ENCODE measurements at regions not wholly inside any gene's neighbourhood (a gene's known extent, or its start where the extent isn't known, plus 50 kb on each side); places are given as distances from the start of the nearest gene placed in this dataset.

- TF ChIP-seq, protein P1, sequence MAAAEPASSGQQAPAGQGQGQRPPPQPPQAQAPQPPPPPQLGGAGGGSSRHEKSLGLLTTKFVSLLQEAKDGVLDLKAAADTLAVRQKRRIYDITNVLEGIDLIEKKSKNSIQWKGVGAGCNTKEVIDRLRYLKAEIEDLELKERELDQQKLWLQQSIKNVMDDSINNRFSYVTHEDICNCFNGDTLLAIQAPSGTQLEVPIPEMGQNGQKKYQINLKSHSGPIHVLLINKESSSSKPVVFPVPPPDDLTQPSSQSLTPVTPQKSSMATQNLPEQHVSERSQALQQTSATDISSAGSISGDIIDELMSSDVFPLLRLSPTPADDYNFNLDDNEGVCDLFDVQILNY (CRISPR knock-in tag; IDR thresholded peaks at IDR 0.05), result no peak
- TF ChIP-seq, protein P2, sequence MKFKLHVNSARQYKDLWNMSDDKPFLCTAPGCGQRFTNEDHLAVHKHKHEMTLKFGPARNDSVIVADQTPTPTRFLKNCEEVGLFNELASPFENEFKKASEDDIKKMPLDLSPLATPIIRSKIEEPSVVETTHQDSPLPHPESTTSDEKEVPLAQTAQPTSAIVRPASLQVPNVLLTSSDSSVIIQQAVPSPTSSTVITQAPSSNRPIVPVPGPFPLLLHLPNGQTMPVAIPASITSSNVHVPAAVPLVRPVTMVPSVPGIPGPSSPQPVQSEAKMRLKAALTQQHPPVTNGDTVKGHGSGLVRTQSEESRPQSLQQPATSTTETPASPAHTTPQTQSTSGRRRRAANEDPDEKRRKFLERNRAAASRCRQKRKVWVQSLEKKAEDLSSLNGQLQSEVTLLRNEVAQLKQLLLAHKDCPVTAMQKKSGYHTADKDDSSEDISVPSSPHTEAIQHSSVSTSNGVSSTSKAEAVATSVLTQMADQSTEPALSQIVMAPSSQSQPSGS (CRISPR knock-in tag; IDR thresholded peaks at IDR 0.05; ENCODE audit: borderline replicate concordance, low read depth), result no peak
Measured at GRCh38 chr3:186461141-186461540, 83.0 kb downstream of the CRYGS start (continued).

DNA sequence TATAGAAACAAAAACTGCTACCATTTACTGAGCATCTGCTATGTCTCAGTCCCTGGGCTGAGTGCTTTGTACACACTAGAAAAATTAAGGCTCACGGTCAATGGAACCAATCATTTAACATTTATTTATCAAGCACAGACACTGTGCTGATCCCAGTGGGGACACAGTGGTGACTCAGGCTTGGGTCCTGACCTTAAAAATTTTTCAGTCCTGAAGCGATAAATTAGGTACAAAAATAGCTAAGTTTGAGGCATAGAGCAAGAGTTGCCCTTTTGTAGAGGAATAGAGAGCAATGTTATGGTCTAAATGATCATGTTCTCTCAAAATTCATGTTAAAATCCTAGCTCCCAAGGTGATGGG lies 85.1 kb downstream of the CRYGS start:
- Mint-ChIP-seq H3K27me3 (ENCODE audit: low read depth) (no peaks in the 10 kb centered on the region), H3K27ac (no peak overlapping the region), H3K9me3 (no peaks in the 10 kb centered on the region), H3K36me3 (no peaks in the 10 kb centered on the region), H3K4me1 (peaks cover 4% of the 10 kb centered on the region; the same call in 1 of the 2 replicates), H3K4me3 (no peak overlapping the region)
- CTCF ChIA-PET, result interaction anchor here (1.1 kb wide), 1 partner anchor 197 kb away, joined by 3 read pairs; no protein-coding TSS in a partner anchor
- no peak for TF ChIP-seq ZNF317 (CRISPR knock-in tag; IDR thresholded peaks at IDR 0.05; ENCODE audit: borderline replicate concordance, low read depth)
- TF ChIP-seq ZNF232 (CRISPR knock-in tag; IDR thresholded peaks at IDR 0.05), result no peak
- no peak for TF ChIP-seq JAZF1 (CRISPR knock-in tag; IDR thresholded peaks at IDR 0.05)
- no peak for TF ChIP-seq TP53 (CRISPR knock-in tag; IDR thresholded peaks at IDR 0.05)
- no peak for TF ChIP-seq CTCF (IDR thresholded peaks at IDR 0.05)
- TF ChIP-seq ZNF512 (CRISPR knock-in tag; IDR thresholded peaks at IDR 0.05; ENCODE audit: borderline replicate concordance), result no peak
- TF ChIP-seq RORB (CRISPR knock-in tag; IDR thresholded peaks at IDR 0.05), result no peak
- no peak for TF ChIP-seq ZNF532 (CRISPR knock-in tag; IDR thresholded peaks at IDR 0.05; ENCODE audit: borderline replicate concordance)
- TF ChIP-seq SOX15 (CRISPR knock-in tag; IDR thresholded peaks at IDR 0.05), result no peak
- POLR2A ChIA-PET, result no interaction called here
- no peak for DNase-seq (ENCODE audit: low spot score)
- ATAC-seq, result no peak

- Mint-ChIP-seq H3K27me3 (ENCODE audit: low read depth) (no peaks in the 10 kb centered on the region), H3K4me3 (no peak overlapping the region), H3K4me1 (peaks cover 4% of the 10 kb centered on the region; the same call in 1 of the 2 replicates), H3K36me3 (no peaks in the 10 kb centered on the region), H3K27ac (no peak overlapping the region), H3K9me3 (no peaks in the 10 kb centered on the region)
- DNase-seq (ENCODE audit: low spot score), result no peak
- POLR2A ChIA-PET, result interaction anchor here (0.6 kb wide), 1 partner anchor 325 kb away, joined by 4 read pairs; the partner anchor contains the start of gene EIF4A2
- CTCF ChIA-PET, result interaction anchor here (1.1 kb wide), 1 partner anchor 197 kb away, joined by 3 read pairs; no protein-coding TSS in a partner anchor
- no peak for ATAC-seq
- TF ChIP-seq, protein P3, sequence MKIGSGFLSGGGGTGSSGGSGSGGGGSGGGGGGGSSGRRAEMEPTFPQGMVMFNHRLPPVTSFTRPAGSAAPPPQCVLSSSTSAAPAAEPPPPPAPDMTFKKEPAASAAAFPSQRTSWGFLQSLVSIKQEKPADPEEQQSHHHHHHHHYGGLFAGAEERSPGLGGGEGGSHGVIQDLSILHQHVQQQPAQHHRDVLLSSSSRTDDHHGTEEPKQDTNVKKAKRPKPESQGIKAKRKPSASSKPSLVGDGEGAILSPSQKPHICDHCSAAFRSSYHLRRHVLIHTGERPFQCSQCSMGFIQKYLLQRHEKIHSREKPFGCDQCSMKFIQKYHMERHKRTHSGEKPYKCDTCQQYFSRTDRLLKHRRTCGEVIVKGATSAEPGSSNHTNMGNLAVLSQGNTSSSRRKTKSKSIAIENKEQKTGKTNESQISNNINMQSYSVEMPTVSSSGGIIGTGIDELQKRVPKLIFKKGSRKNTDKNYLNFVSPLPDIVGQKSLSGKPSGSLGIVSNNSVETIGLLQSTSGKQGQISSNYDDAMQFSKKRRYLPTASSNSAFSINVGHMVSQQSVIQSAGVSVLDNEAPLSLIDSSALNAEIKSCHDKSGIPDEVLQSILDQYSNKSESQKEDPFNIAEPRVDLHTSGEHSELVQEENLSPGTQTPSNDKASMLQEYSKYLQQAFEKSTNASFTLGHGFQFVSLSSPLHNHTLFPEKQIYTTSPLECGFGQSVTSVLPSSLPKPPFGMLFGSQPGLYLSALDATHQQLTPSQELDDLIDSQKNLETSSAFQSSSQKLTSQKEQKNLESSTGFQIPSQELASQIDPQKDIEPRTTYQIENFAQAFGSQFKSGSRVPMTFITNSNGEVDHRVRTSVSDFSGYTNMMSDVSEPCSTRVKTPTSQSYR (CRISPR knock-in tag; IDR thresholded peaks at IDR 0.05), result no peak
- TF ChIP-seq ZNF396 (CRISPR knock-in tag; IDR thresholded peaks at IDR 0.05; ENCODE audit: borderline replicate concordance), result no peak
- no peak for TF ChIP-seq TEAD1 (CRISPR knock-in tag; IDR thresholded peaks at IDR 0.05)
- no peak for TF ChIP-seq CREB1 (CRISPR knock-in tag; IDR thresholded peaks at IDR 0.05)
- no peak for TF ChIP-seq ELF4 (CRISPR knock-in tag; IDR thresholded peaks at IDR 0.05; ENCODE audit: low read depth)
- no peak for TF ChIP-seq CREM (CRISPR knock-in tag; IDR thresholded peaks at IDR 0.05)
- TF ChIP-seq, protein P4, sequence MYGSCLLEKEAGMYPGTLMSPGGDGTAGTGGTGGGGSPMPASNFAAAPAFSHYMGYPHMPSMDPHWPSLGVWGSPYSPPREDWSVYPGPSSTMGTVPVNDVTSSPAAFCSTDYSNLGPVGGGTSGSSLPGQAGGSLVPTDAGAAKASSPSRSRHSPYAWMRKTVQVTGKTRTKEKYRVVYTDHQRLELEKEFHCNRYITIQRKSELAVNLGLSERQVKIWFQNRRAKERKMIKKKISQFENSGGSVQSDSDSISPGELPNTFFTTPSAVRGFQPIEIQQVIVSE (CRISPR knock-in tag; IDR thresholded peaks at IDR 0.05; ENCODE audit: borderline replicate concordance), result no peak
- no peak for TF ChIP-seq PRRX2 (CRISPR knock-in tag; IDR thresholded peaks at IDR 0.05)
Measured at GRCh38 chr3:186458306-186459107, 85.7 kb downstream of the CRYGS start.

Measured in WTC11 (cell line).